Neural cell (in vitro differentiated cells): ENCODE measurements at regions not wholly inside any gene's neighbourhood (a gene's known extent, or its start where the extent isn't known, plus 50 kb on each side); places are given as distances from the start of the nearest gene placed in this dataset.

Experiments
- H2AFZ ChIP-seq: fragments of 200-600, 300-800 bp; sonication (generic), shearing (Covaris generic); 2 replicates; pipeline ENCODE4 v1.6.0; 2014; ENCODE audit warnings: low read depth, mild to moderate bottlenecking, antibody characterized with exemption, low read length, moderate library complexity
- H3F3A ChIP-seq: fragments of 200-600 bp; shearing (Covaris generic); 2 replicates; pipeline ENCODE4 v1.6.1; 2016; ENCODE audit warnings: mild to moderate bottlenecking, moderate library complexity, mixed read lengths, antibody characterized with exemption, low read length; ENCODE audit not compliant: insufficient read depth, poor library complexity, severe bottlenecking
- H3K27ac ChIP-seq: fragments of 200-600, 300-800 bp; sonication (generic), shearing (Covaris generic); 2 replicates; pipeline ENCODE4 v1.5.1; 2014; ENCODE audit warnings: mild to moderate bottlenecking, low read length, moderate library complexity
- H3K27me3 ChIP-seq: fragments of 300-800, 200-600 bp; sonication (generic), shearing (Covaris generic); 2 replicates; pipeline ENCODE4 v1.6.0; 2014; ENCODE audit warnings: mild to moderate bottlenecking, low read depth, low read length, moderate library complexity; ENCODE audit not compliant: insufficient read depth
- H3K36me3 ChIP-seq: fragments of 300-800, 200-600 bp; sonication (generic), shearing (Covaris generic); 2 replicates; pipeline ENCODE4 v1.5.1; 2014; ENCODE audit warnings: mild to moderate bottlenecking, antibody characterized with exemption, low read length, moderate library complexity; ENCODE audit not compliant: insufficient read depth
- H3K4me2 ChIP-seq: fragments of 300-800, 200-600 bp; sonication (generic), shearing (Covaris generic); 2 replicates; pipeline ENCODE4 v1.6.0; 2014; ENCODE audit warnings: mild to moderate bottlenecking, low read length
- H3K4me3 ChIP-seq: fragments of 300-800, 200-600 bp; sonication (generic), shearing (Covaris generic); 2 replicates; pipeline ENCODE4 v1.5.1; 2014; ENCODE audit warnings: mild to moderate bottlenecking, low read length, moderate library complexity
- H3K79me2 ChIP-seq: fragments of 200-600 bp; shearing (Covaris generic); replicated peaks from 2 replicates; pipeline ENCODE4 v1.6.0; 2014; ENCODE audit warnings: mild to moderate bottlenecking, low read length, moderate library complexity; ENCODE audit not compliant: insufficient read depth
- H3K9ac ChIP-seq: fragments of 300-800, 200-600 bp; sonication (generic), shearing (Covaris generic); 2 replicates; pipeline ENCODE4 v1.6.1; 2016; ENCODE audit warnings: mild to moderate bottlenecking, low read length, mixed read lengths
- H3K9me2 ChIP-seq: fragments of 200-600 bp; shearing (Covaris generic); 2 replicates; pipeline ENCODE4 v1.6.1; 2016; ENCODE audit warnings: mild to moderate bottlenecking, low read length, mixed read lengths; ENCODE audit not compliant: insufficient read depth
- H3K9me3 ChIP-seq: fragments of 200-600, 300-800 bp; sonication (generic), shearing (Covaris generic); 2 replicates; pipeline ENCODE4 v1.6.1; 2016; ENCODE audit warnings: mild to moderate bottlenecking, mixed run types, low read length, moderate library complexity, mixed read lengths
- H4K20me1 ChIP-seq: fragments of 200-600 bp; shearing (Covaris generic); 2 replicates; pipeline ENCODE4 v1.6.1; 2016; ENCODE audit warnings: mild to moderate bottlenecking, mixed run types; ENCODE audit not compliant: insufficient read depth
- CTCF ChIP-seq: fragments of 450-650 bp; IDR thresholded peaks from 2 replicates; pipeline ENCODE4 v1.5.1; 2014; ENCODE audit warnings: antibody characterized with exemption, mild to moderate bottlenecking, moderate library complexity; ENCODE audit not compliant: poor library complexity, severe bottlenecking
- EP300 ChIP-seq: fragments of 450-650 bp; conservative IDR thresholded peaks from 2 replicates; pipeline ENCODE4 v1.6.1; 2014; ENCODE audit warnings: antibody characterized with exemption, mild to moderate bottlenecking, moderate library complexity; ENCODE audit not compliant: poor library complexity, severe bottlenecking
- EZH2 ChIP-seq: fragments of 200-600, 300-800 bp; shearing (Covaris generic), sonication (generic); IDR thresholded peaks from 2 replicates; pipeline ENCODE4 v1.6.1; 2014; ENCODE audit warnings: antibody characterized with exemption, low read length, borderline replicate concordance, mild to moderate bottlenecking; ENCODE audit not compliant: insufficient read depth, poor library complexity, severe bottlenecking
- MXI1 ChIP-seq: fragments of 450-650 bp; conservative IDR thresholded peaks from 2 replicates; pipeline ENCODE4 v1.6.1; 2014; ENCODE audit warnings: antibody characterized with exemption, mild to moderate bottlenecking; ENCODE audit not compliant: poor library complexity, severe bottlenecking
- POLR2AphosphoS5 ChIP-seq: IDR thresholded peaks from 2 replicates; pipeline ENCODE4 v1.6.1; 2012
- RAD21 ChIP-seq: fragments of 450-650 bp; conservative IDR thresholded peaks from 2 replicates; pipeline ENCODE4 v1.6.1; 2014; ENCODE audit warnings: antibody characterized with exemption, mild to moderate bottlenecking, moderate library complexity
- REST ChIP-seq: IDR thresholded peaks from 2 replicates; pipeline ENCODE4 v1.6.1; 2012; ENCODE audit warnings: borderline replicate concordance
- SMC3 ChIP-seq: fragments of 450-650 bp; conservative IDR thresholded peaks from 2 replicates; pipeline ENCODE4 v1.6.1; 2014; ENCODE audit warnings: antibody characterized with exemption, mild to moderate bottlenecking, moderate library complexity; ENCODE audit not compliant: poor library complexity
- TAF1 ChIP-seq: IDR thresholded peaks from 2 replicates; pipeline ENCODE4 v1.6.1; 2012; ENCODE audit warnings: low read depth

- H3K79me2 ChIP-seq = no peaks in the 10 kb centered on the region
- no peaks in the 10 kb centered on the region for H3K9me3 ChIP-seq
- H3K27me3 ChIP-seq = no peaks in the 10 kb centered on the region
- no peaks in the 10 kb centered on the region for H3K9me2 ChIP-seq
- H3F3A ChIP-seq = no peaks in the 10 kb centered on the region
- no peak for TF ChIP-seq POLR2AphosphoS5
- TF ChIP-seq TAF1 = no peak
- TF ChIP-seq SMC3 = no peak
- TF ChIP-seq EP300 = no peak
- no peak for TF ChIP-seq REST
- no peaks in the 10 kb centered on the region for H3K36me3 ChIP-seq
- no peak overlapping the region for H3K4me2 ChIP-seq
- no peaks in the 10 kb centered on the region for H4K20me1 ChIP-seq
- H3K27ac ChIP-seq = no peak overlapping the region
- H2AFZ ChIP-seq = no peak overlapping the region
- no peak overlapping the region for H3K9ac ChIP-seq
- H3K4me3 ChIP-seq = no peak overlapping the region
Measured at GRCh38 chr6:48412656-48413055, 301.7 kb upstream of the PTCHD4 start.

- Histone ChIP-seq H3K36me3 (no peaks in the 10 kb centered on the region), H3K9me3 (no peaks in the 10 kb centered on the region), H4K20me1 (no peaks in the 10 kb centered on the region), H3K27me3 (no peaks in the 10 kb centered on the region), H3K79me2 (no peaks in the 10 kb centered on the region), H3K4me3 (no peak overlapping the region), H3K9me2 (no peaks in the 10 kb centered on the region), H2AFZ (no peak overlapping the region), H3K4me2 (no peak overlapping the region), H3K27ac (no peak overlapping the region), H3F3A (no peaks in the 10 kb centered on the region), H3K9ac (no peak overlapping the region)
- TF ChIP-seq POLR2AphosphoS5 = no peak
- TF ChIP-seq RAD21 = no peak
- no peak for TF ChIP-seq EP300
Measured at GRCh38 chr6:48404927-48405326, 293.9 kb upstream of the PTCHD4 start.

GRCh38 chr6:48403587-48403986 lies 292.6 kb upstream of the PTCHD4 start:
- TF ChIP-seq SMC3 = no peak
- no peak for TF ChIP-seq REST
- no peak for TF ChIP-seq RAD21
- no peak for TF ChIP-seq MXI1
- TF ChIP-seq EZH2 = no peak
- TF ChIP-seq TAF1 = no peak
- TF ChIP-seq CTCF = no peak
- TF ChIP-seq POLR2AphosphoS5 = no peak
- TF ChIP-seq EP300 = no peak
- H3K4me2 ChIP-seq = no peak overlapping the region
- no peaks in the 10 kb centered on the region for H3F3A ChIP-seq
- no peak overlapping the region for H3K27ac ChIP-seq
- no peak overlapping the region for H3K9ac ChIP-seq
- no peak overlapping the region for H3K4me3 ChIP-seq
- no peaks in the 10 kb centered on the region for H3K27me3 ChIP-seq
- no peak overlapping the region for H2AFZ ChIP-seq
- no peaks in the 10 kb centered on the region for H3K36me3 ChIP-seq
- H4K20me1 ChIP-seq = no peaks in the 10 kb centered on the region
- no peaks in the 10 kb centered on the region for H3K9me2 ChIP-seq
- H3K9me3 ChIP-seq = no peaks in the 10 kb centered on the region
- no peaks in the 10 kb centered on the region for H3K79me2 ChIP-seq
